HCT116 (cell line): ENCODE measurements at regions not wholly inside any gene's neighbourhood (a gene's known extent, or its start where the extent isn't known, plus 50 kb on each side); places are given as distances from the start of the nearest gene placed in this dataset.

ENCODE experiments used
- ATAC-seq: fragments of 200-7000 bp; cut with Tn5 transposase; 2 replicates; pipeline ENCODE4 v1.9.1; 2020; ENCODE audit warnings: mild to moderate bottlenecking, moderate library complexity
- BruUV-seq: library from RNA; stranded (reverse); fragments of 400-500 nt; replicated peaks from 2 replicates; lab custom pipeline; 2021; lab: Mats Ljungman, UMichigan
- CTCF ChIA-PET: fragments of 300-600 bp; sonication (Branson Sonifier 250); formaldehyde crosslinking; loops from one replicate; lab custom pipeline; 2021; ENCODE audit warnings: antibody characterized with exemption; lab: Charles Lee
- POLR2A ChIA-PET: fragments of 300-600, 350-600 bp; sonication (Branson Sonifier 250); formaldehyde crosslinking; loops from one replicate; lab custom pipeline; 2021; ENCODE audit warnings: antibody characterized with exemption; lab: Charles Lee
- RAD21 ChIA-PET, 2 experiments: fragments of 300-600 bp; sonication (Branson Sonifier 250); formaldehyde crosslinking; loops; one replicate each; lab custom pipeline; 2023; ENCODE audit warnings: low total read pairs in 2 of 2; ENCODE audit not compliant: uncharacterized antibody in 2 of 2, unreplicated experiment in 2 of 2, low non-redundant PET in 1 of 2; lab: Charles Lee
- DNase-seq: peaks from one replicate; pipeline ENCODE4 v3.0.0-alpha.2; 2010; ENCODE audit warnings: low read depth, low spot score
- H2AFZ ChIP-seq: fragments of 200-600 bp; shearing (Covaris generic), sonication (generic); 2 replicates; pipeline ENCODE4 v1.6.1; 2017; ENCODE audit warnings: low read depth, mixed run types, mixed read lengths, antibody characterized with exemption, low read length; ENCODE audit not compliant: poor library complexity, severe bottlenecking
- H3K27ac ChIP-seq: 2 replicates; pipeline ENCODE4 v1.5.1; 2012; ENCODE audit warnings: low read depth, low read length
- H3K27me3 ChIP-seq: fragments of 200-600 bp; sonication (generic); 2 replicates; pipeline ENCODE4 v1.6.1; 2016; ENCODE audit warnings: mixed run types, low read length, mixed read lengths; ENCODE audit not compliant: insufficient read depth
- H3K36me3 ChIP-seq, 2 experiments: fragments of 200-500 bp in 1 of 2; fragments of 200-600 bp in 1 of 2; sonication (Bioruptor generic) in 1 of 2; sonication (generic) in 1 of 2; 2 replicates each; pipeline versions ENCODE4 v1.5.1 to v1.6.1; 2014 to 2016; ENCODE audit warnings: low read length in 2 of 2, inconsistent platforms in 1 of 2, mixed read lengths in 1 of 2, mixed run types in 1 of 2; ENCODE audit not compliant: insufficient read depth in 2 of 2, control insufficient read depth in 1 of 2
- H3K4me1 ChIP-seq, 2 experiments: fragments of 200-600 bp in 1 of 2; sonication (generic) in 1 of 2; 2 replicates each; pipeline versions ENCODE4 v1.5.1 to v1.6.1; 2012 to 2017; ENCODE audit warnings: low read length in 2 of 2, inconsistent platforms in 1 of 2, mild to moderate bottlenecking in 1 of 2, mixed read lengths in 1 of 2, mixed run types in 1 of 2, moderate library complexity in 1 of 2; ENCODE audit not compliant: insufficient read depth in 2 of 2, control insufficient read depth in 1 of 2
- H3K4me2 ChIP-seq: fragments of 200-600 bp; sonication (generic); 2 replicates; pipeline ENCODE4 v1.6.1; 2017; ENCODE audit warnings: mixed run types, low read length, mixed read lengths
- H3K4me3 ChIP-seq, 2 experiments: fragments of 200-600 bp in 1 of 2; sonication (generic) in 1 of 2; replicated peaks in 1 of 2; 2 replicates each; pipeline ENCODE4 v1.5.1; 2011 to 2016; ENCODE audit warnings: low read length in 2 of 2, control low read depth in 1 of 2, low read depth in 1 of 2, mild to moderate bottlenecking in 1 of 2, mixed read lengths in 1 of 2, mixed run types in 1 of 2
- H3K79me2 ChIP-seq: fragments of 200-600 bp; sonication (generic); 2 replicates; pipeline ENCODE4 v1.6.1; 2017; ENCODE audit warnings: mild to moderate bottlenecking, mixed run types, low read length, moderate library complexity, mixed read lengths; ENCODE audit not compliant: insufficient read depth
- H3K9ac ChIP-seq: fragments of 200-600 bp; sonication (generic); 2 replicates; pipeline ENCODE4 v1.6.1; 2016; ENCODE audit warnings: low read length, mixed read lengths
- H3K9me2 ChIP-seq: fragments of 200-600 bp; sonication (generic), shearing (Covaris generic); 2 replicates; pipeline ENCODE4 v1.6.1; 2017; ENCODE audit warnings: mixed run types, mild to moderate bottlenecking, moderate library complexity; ENCODE audit not compliant: insufficient read depth
- H3K9me3 ChIP-seq, 2 experiments: fragments of 200-500 bp in 1 of 2; fragments of 200-600 bp in 1 of 2; sonication (Bioruptor generic) in 1 of 2; sonication (generic) in 1 of 2; 2 replicates each; pipeline ENCODE4 v1.6.1; 2014 to 2017; ENCODE audit warnings: low read length in 2 of 2, mixed read lengths in 2 of 2, inconsistent platforms in 1 of 2, low read depth in 1 of 2, mild to moderate bottlenecking in 1 of 2, mixed run types in 1 of 2, moderate library complexity in 1 of 2; ENCODE audit not compliant: control insufficient read depth in 1 of 2, insufficient read depth in 1 of 2
- H4K20me1 ChIP-seq: fragments of 200-600 bp; sonication (generic), shearing (Covaris generic); 2 replicates; pipeline ENCODE4 v1.6.1; 2017; ENCODE audit warnings: mixed run types, mild to moderate bottlenecking, moderate library complexity; ENCODE audit not compliant: insufficient read depth
- EGR1 ChIP-seq: IDR thresholded peaks from 2 replicates; pipeline ENCODE4 v1.6.1; 2012; ENCODE audit warnings: low read depth
- ELF1 ChIP-seq: IDR thresholded peaks from 2 replicates; pipeline ENCODE4 v1.6.1; 2012; ENCODE audit warnings: low read depth, borderline replicate concordance
- EZH2 ChIP-seq: fragments of 200-600 bp; sonication (generic); IDR thresholded peaks from 2 replicates; pipeline ENCODE4 v1.6.1; 2017; ENCODE audit warnings: antibody characterized with exemption, mixed run types
- EZH2phosphoT487 ChIP-seq: fragments of 200-600 bp; IDR thresholded peaks from 2 replicates; pipeline ENCODE4 v1.6.1; 2018; ENCODE audit warnings: antibody characterized with exemption, borderline replicate concordance
- JUND ChIP-seq: IDR thresholded peaks from 2 replicates; pipeline ENCODE4 v1.6.1; 2012
- SIN3A ChIP-seq: IDR thresholded peaks from 2 replicates; pipeline ENCODE4 v1.6.1; 2012; ENCODE audit warnings: low read depth
- SP1 ChIP-seq: IDR thresholded peaks from 2 replicates; pipeline ENCODE4 v1.6.1; 2012; ENCODE audit warnings: low read depth
- TCF7L2 ChIP-seq: IDR thresholded peaks from 2 replicates; pipeline ENCODE4 v1.7.0; 2011; ENCODE audit warnings: borderline replicate concordance, inconsistent platforms; ENCODE audit not compliant: insufficient read depth, insufficient read length; ENCODE audit errors: extremely low read depth
- YY1 ChIP-seq: IDR thresholded peaks from 2 replicates; pipeline ENCODE4 v1.6.1; 2011; ENCODE audit warnings: low read length, low read depth, moderate library complexity, mild to moderate bottlenecking; ENCODE audit not compliant: insufficient replicate concordance; ENCODE audit errors: extremely low read depth
- ZNF274 ChIP-seq: fragments of 200-500 bp; sonication (Bioruptor generic); IDR thresholded peaks from 2 replicates; pipeline ENCODE4 v1.6.1; 2014; ENCODE audit warnings: mild to moderate bottlenecking, low read depth, low read length, inconsistent platforms
- intact Hi-C: fragments of 100-400 bp; cut with micrococcal nuclease; formaldehyde crosslinking; loops from 2 replicates; pipeline ENCODE4 v1.10.0; 2022
- TF ChIP-seq, protein P1 (sequence below): IDR thresholded peaks from 2 replicates; pipeline ENCODE4 v1.6.1; 2012
- TF ChIP-seq, protein P2 (sequence below): IDR thresholded peaks from 2 replicates; pipeline ENCODE4 v1.6.1; 2011; ENCODE audit warnings: mild to moderate bottlenecking, low read length, moderate library complexity; ENCODE audit not compliant: insufficient replicate concordance; ENCODE audit errors: extremely low read depth
- TF ChIP-seq, protein P3 (sequence below), 3 experiments: fragments of 200-600 bp in 1 of 3; sonication (generic) in 1 of 3; IDR thresholded peaks in 2 of 3; conservative IDR thresholded peaks in 1 of 3; 2 replicates each; pipeline ENCODE4 v1.5.1; 2012 to 2017; ENCODE audit warnings: low read depth in 2 of 3, low read length in 2 of 3, antibody characterized with exemption in 1 of 3, borderline replicate concordance in 1 of 3, control low read depth in 1 of 3, mild to moderate bottlenecking in 1 of 3, mixed read lengths in 1 of 3, mixed run types in 1 of 3, moderate library complexity in 1 of 3; ENCODE audit not compliant: insufficient read depth in 1 of 3

GRCh38 chr11:92569726-92570125 lies 345.1 kb downstream of the FAT3 start:
- Histone ChIP-seq H4K20me1 (no peaks in the 10 kb centered on the region), H3K9me3 (peaks cover 0 to 3% of the 10 kb centered on the region in 2 experiments; a peak in 2 of 4 replicates), H3K9ac (no peak overlapping the region), H3K27me3 (no peaks in the 10 kb centered on the region), H3K27ac (no peak overlapping the region), H3K4me2 (no peak overlapping the region), H3K4me3 (no peak overlapping the region), H3K4me1 (no peaks in the 10 kb centered on the region), H3K79me2 (no peaks in the 10 kb centered on the region), H3K36me3 (no peaks in the 10 kb centered on the region), H2AFZ (no peak overlapping the region), H3K9me2 (no peaks in the 10 kb centered on the region)
- no TSS peak for BruUV-seq
- ChIA-PET RAD21 (no interaction called here), POLR2A (no interaction called here), CTCF (no interaction called here)
- no peak for DNase-seq
- ATAC-seq: no peak
- TF ChIP-seq EZH2phosphoT487 (no peak), JUND (no peak), EZH2 (no peak), EGR1 (no peak), SP1 (no peak), YY1 (no peak), ELF1 (no peak), TCF7L2 (no peak), ZNF274 (no peak), SIN3A (no peak)
- TF ChIP-seq, protein P1, sequence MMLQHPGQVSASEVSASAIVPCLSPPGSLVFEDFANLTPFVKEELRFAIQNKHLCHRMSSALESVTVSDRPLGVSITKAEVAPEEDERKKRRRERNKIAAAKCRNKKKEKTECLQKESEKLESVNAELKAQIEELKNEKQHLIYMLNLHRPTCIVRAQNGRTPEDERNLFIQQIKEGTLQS: no peak
- TF ChIP-seq, protein P2, sequence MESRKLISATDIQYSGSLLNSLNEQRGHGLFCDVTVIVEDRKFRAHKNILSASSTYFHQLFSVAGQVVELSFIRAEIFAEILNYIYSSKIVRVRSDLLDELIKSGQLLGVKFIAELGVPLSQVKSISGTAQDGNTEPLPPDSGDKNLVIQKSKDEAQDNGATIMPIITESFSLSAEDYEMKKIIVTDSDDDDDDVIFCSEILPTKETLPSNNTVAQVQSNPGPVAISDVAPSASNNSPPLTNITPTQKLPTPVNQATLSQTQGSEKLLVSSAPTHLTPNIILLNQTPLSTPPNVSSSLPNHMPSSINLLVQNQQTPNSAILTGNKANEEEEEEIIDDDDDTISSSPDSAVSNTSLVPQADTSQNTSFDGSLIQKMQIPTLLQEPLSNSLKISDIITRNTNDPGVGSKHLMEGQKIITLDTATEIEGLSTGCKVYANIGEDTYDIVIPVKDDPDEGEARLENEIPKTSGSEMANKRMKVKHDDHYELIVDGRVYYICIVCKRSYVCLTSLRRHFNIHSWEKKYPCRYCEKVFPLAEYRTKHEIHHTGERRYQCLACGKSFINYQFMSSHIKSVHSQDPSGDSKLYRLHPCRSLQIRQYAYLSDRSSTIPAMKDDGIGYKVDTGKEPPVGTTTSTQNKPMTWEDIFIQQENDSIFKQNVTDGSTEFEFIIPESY: no peak
- TF ChIP-seq, protein P3, sequence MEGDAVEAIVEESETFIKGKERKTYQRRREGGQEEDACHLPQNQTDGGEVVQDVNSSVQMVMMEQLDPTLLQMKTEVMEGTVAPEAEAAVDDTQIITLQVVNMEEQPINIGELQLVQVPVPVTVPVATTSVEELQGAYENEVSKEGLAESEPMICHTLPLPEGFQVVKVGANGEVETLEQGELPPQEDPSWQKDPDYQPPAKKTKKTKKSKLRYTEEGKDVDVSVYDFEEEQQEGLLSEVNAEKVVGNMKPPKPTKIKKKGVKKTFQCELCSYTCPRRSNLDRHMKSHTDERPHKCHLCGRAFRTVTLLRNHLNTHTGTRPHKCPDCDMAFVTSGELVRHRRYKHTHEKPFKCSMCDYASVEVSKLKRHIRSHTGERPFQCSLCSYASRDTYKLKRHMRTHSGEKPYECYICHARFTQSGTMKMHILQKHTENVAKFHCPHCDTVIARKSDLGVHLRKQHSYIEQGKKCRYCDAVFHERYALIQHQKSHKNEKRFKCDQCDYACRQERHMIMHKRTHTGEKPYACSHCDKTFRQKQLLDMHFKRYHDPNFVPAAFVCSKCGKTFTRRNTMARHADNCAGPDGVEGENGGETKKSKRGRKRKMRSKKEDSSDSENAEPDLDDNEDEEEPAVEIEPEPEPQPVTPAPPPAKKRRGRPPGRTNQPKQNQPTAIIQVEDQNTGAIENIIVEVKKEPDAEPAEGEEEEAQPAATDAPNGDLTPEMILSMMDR (IDR thresholded peaks at IDR 0.05 in 2 of 3, conservative IDR thresholded peaks at IDR 0.05 in 1 of 3; ENCODE audit: borderline replicate concordance in 1 of 3, insufficient read depth in 1 of 3, low read depth in 2 of 3, low read length in 2 of 3): no peak
- intact Hi-C loops: no loop called here
